Epithelial cell of proximal tubule (primary cell): ENCODE measurements at regions not wholly inside any gene's neighbourhood (a gene's known extent, or its start where the extent isn't known, plus 50 kb on each side); places are given as distances from the start of the nearest gene placed in this dataset.
"Not testable (repeated sequence)": the region's sequence is repeated elsewhere in the genome, so short reads cannot be mapped to it uniquely, and the experiment has no call there.

ENCODE experiments used
- DNase-seq: peaks from one replicate; pipeline ENCODE4 v3.0.0-alpha.2; 2011; ENCODE audit warnings: low read depth
- H3K4me3 ChIP-seq: 2 replicates; pipeline ENCODE4 v1.5.1; 2011; ENCODE audit warnings: low read depth, mild to moderate bottlenecking, low read length
- TF ChIP-seq, protein P1 (sequence below): conservative IDR thresholded peaks from 2 replicates; pipeline ENCODE4 v1.5.1; 2012; ENCODE audit warnings: low read depth, mild to moderate bottlenecking, low read length

DNA sequence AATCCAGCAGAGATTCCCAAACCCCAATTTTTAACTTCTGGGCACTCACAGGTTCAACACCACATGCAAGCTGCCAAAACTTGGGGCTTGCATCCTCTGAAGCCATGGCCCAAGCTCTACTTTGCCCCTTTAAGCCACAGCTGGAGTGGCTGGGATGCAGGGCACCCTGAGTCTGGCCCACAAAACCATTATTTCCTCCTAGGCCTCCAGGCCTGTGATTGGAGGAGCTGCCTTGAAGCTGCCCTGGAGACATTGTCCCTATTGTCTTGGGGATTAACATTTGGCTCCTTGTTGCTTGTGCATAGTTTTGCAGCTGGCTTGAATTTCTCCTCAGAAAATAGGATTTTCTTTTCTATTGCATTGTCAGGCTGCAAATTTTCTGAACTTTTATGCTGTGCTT is 109.8 kb upstream of the RPRM start:
- no peak overlapping the region for H3K4me3 ChIP-seq
- DNase-seq, result no peak
- TF ChIP-seq, protein P1, sequence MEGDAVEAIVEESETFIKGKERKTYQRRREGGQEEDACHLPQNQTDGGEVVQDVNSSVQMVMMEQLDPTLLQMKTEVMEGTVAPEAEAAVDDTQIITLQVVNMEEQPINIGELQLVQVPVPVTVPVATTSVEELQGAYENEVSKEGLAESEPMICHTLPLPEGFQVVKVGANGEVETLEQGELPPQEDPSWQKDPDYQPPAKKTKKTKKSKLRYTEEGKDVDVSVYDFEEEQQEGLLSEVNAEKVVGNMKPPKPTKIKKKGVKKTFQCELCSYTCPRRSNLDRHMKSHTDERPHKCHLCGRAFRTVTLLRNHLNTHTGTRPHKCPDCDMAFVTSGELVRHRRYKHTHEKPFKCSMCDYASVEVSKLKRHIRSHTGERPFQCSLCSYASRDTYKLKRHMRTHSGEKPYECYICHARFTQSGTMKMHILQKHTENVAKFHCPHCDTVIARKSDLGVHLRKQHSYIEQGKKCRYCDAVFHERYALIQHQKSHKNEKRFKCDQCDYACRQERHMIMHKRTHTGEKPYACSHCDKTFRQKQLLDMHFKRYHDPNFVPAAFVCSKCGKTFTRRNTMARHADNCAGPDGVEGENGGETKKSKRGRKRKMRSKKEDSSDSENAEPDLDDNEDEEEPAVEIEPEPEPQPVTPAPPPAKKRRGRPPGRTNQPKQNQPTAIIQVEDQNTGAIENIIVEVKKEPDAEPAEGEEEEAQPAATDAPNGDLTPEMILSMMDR, result no peak

DNA sequence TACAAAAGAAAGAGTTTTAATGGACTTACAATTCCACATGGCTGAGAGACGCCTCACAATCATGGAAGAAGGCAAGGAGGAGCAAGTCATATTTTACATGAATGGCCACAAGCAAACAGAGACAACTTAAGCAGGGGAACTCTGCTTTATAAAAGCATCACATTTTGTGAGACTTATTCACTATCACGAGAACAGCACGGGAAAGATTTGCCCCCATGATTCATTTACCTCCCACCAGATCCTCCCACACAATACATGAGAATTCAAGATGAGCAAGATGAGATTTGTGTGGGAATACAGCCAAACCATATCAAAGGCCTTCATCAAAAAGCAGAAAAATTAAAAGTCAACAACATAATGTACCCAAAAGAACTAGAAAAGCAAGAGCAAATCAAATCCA is 111.0 kb upstream of the RPRM start:
- TF ChIP-seq, protein P1, result no peak
- no peak for DNase-seq
- no peak overlapping the region for H3K4me3 ChIP-seq

DNA sequence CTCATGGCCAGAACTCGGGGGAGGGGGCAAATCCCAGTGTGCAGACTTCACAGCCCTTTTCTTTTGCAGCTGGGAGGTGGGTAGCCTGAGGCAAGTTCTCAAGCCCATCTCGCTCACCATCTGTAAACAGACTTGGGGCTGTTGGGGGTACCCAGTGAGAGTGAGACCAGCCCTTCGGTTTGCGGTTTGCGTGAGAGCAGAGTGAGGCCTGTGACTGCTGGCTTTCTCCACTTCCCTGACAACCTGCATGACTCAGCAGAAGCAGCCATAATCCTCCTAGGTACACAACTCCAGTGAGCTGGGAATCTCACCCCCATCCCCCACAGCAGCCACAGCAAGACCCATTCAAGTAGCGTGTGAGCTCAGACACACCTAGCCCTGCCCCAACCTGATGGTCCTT is 114.5 kb upstream of the RPRM start:
- H3K4me3 ChIP-seq, DNase-seq: not testable (repeated sequence)

DNA sequence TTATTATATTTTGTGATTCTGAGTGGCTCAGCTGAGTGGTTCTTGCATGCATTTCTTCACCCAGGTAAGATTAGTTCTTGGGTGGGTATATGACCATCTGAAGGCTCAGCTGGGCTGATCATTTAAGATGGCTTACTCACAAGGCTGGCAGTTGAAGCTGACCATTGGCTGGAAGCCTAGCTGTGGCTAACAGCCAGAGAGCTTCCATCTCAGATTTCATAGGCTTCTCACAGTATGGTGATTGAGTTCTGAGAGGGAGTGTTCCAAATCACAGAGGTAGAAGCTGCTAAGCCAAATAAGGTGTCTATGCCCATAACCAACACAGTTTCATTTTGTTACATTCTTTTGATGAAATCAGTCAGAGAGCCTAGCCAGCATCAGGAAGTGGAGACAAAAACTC is 117.4 kb upstream of the RPRM start:
- DNase-seq, result no peak
- TF ChIP-seq, protein P1, result no peak
- no peak overlapping the region for H3K4me3 ChIP-seq

DNA sequence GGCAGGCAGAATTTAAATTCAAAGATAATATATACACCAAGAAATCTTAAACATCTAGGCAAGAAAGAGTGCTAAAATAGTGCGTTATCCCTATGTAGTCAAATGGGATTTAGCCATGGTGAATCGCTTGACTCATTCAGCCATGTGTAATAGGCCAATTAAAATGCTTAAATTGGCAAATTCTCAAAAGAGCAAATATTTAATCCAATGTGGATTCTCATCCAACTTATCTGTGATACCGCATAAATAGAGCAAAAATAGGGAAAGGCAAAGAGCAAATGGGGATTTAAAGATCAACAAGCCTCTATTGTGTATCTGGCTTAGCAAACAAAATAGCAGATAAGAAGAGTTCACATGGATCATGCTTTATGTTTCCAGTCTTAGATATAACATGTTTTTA is 123.2 kb upstream of the RPRM start:
- TF ChIP-seq, protein P1, result no peak
- H3K4me3 ChIP-seq, result no peak overlapping the region
- DNase-seq, result no peak

DNA sequence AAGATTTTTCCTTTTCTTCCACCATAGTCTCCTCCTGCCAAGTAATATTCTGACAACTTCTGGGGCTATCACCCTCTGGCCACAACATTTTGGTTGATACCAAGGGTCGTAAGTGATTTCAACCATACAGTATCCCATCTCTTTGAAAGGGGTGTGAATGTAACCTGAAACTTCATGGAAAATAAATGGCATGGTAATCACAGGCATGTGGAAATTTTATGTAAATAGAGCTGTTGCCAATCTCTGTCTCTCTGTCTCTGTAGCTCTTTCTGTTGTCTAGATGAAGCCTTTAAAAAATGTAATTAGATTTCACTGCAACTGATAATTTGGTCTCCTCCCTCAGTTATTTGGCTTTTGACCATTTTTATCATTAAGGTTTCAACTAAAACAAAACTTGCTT is 125.6 kb upstream of the RPRM start:
- DNase-seq, result no peak
- H3K4me3 ChIP-seq, result no peak overlapping the region
- TF ChIP-seq, protein P1, result no peak

DNA sequence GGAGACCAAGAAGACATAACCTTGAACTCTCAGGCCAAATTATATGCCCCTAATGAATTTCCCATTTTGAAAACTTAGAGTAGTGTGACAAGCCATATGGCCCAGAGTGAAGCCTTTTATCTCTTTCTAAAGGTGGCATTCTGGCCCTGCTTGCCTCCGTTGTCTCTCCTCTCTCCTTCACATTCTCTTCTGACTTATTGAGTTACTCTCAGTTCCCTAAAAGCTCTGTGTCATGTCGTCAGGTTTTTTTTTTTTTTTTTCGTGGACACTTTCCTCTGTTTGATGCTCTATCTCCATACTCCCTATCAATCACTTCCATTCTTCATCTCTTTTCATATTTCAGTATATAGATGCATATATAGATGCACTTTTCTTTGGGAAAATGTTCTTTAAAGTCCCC is 128.1 kb upstream of the RPRM start:
- no peak overlapping the region for H3K4me3 ChIP-seq
- no peak for DNase-seq
- TF ChIP-seq, protein P1, result no peak

DNA sequence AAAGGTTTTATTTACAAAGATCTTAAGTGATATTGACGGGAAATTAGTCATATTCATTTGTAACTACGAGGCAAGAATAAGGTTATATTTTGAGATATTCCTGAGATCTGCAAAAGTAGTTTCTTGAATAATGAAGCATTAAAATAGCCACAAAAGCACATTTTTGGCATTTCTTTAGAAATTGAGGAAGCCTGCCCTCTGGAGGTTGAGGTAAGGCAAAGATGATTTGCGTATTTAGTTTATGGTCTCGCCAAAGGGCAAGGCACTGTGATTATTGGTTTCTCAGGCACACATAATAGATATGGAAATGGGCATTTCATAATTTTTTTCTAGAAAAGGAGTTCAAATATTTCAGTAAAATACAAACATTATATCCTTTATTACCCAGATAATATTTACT is 143.7 kb upstream of the RPRM start:
- no peak for DNase-seq
- no peak overlapping the region for H3K4me3 ChIP-seq
- TF ChIP-seq, protein P1, result peak; percentile 19
